HEK293 (cell line): ENCODE measurements at regions not wholly inside any gene's neighbourhood (a gene's known extent, or its start where the extent isn't known, plus 50 kb on each side); places are given as distances from the start of the nearest gene placed in this dataset.

Experiments used
- CTCF ChIA-PET: fragments of 350-600 bp; formaldehyde crosslinking; extraction: SDS; loops from one replicate; lab custom pipeline; 2021; ENCODE audit warnings: antibody characterized with exemption; lab: Yijun Ruan, JAX
- POLR2A ChIA-PET: fragments of 300-600 bp; formaldehyde crosslinking; extraction: SDS; loops from one replicate; lab custom pipeline; 2020; ENCODE audit warnings: antibody characterized with exemption, inconsistent platforms; lab: Yijun Ruan, JAX
- H3K27ac ChIP-seq: fragments of 200-500 bp; sonication (Bioruptor generic); 2 replicates; pipeline ENCODE4 v1.5.1; 2014; ENCODE audit warnings: low read depth, low read length, control low read depth, inconsistent platforms; ENCODE audit errors: extremely low read depth
- H3K36me3 ChIP-seq, 2 experiments: fragments of 200-500 bp in 1 of 2; sonication (Bioruptor generic) in 1 of 2; 1 replicate in 1 of 2; 2 replicates in 1 of 2; pipeline ENCODE4 v1.5.1; 2014 to 2017; ENCODE audit warnings: inconsistent platforms in 2 of 2, low read length in 2 of 2; ENCODE audit not compliant: control insufficient read depth in 2 of 2, insufficient read depth in 1 of 2
- H3K4me1 ChIP-seq: fragments of 200-500 bp; sonication (Bioruptor generic); 2 replicates; pipeline ENCODE4 v1.5.1; 2014; ENCODE audit warnings: mild to moderate bottlenecking, low read length, inconsistent platforms; ENCODE audit not compliant: control insufficient read depth, insufficient read depth
- H3K4me3 ChIP-seq: 2 replicates; pipeline ENCODE4 v1.5.1; 2011; ENCODE audit warnings: low read depth, mild to moderate bottlenecking, control low read depth, low read length, moderate library complexity
- H3K9me3 ChIP-seq: fragments of 200-500 bp; sonication (Bioruptor generic); 2 replicates; pipeline ENCODE4 v1.5.1; 2014; ENCODE audit warnings: low read depth, low read length, inconsistent platforms; ENCODE audit not compliant: control insufficient read depth, insufficient read depth
- GLI4 ChIP-seq: fragments of 450-650 bp; formaldehyde crosslinking; IDR thresholded peaks from 2 replicates; pipeline ENCODE4 v1.5.1; 2016; ENCODE audit warnings: missing biosample characterization, missing genetic modification characterization
- GLIS1 ChIP-seq: fragments of 450-650 bp; formaldehyde crosslinking; IDR thresholded peaks from 2 replicates; pipeline ENCODE4 v1.5.1; 2016; ENCODE audit warnings: missing biosample characterization, missing genetic modification characterization
- HOXA7 ChIP-seq: sonication (generic); formaldehyde crosslinking; IDR thresholded peaks from 2 replicates; pipeline ENCODE4 v1.8.1; 2022; ENCODE audit warnings: missing genetic modification reagents, borderline replicate concordance
- KLF16 ChIP-seq: fragments of 450-650 bp; formaldehyde crosslinking; IDR thresholded peaks from 2 replicates; pipeline ENCODE4 v1.5.1; 2017; ENCODE audit warnings: missing biosample characterization, missing genetic modification characterization
- MYNN ChIP-seq: fragments of 450-650 bp; formaldehyde crosslinking; IDR thresholded peaks from 2 replicates; pipeline ENCODE4 v1.5.1; 2016; ENCODE audit warnings: missing biosample characterization, missing genetic modification characterization, borderline replicate concordance
- MZF1 ChIP-seq: fragments of 450-650 bp; formaldehyde crosslinking; IDR thresholded peaks from 2 replicates; pipeline ENCODE4 v1.5.1; 2017; ENCODE audit warnings: missing biosample characterization, missing genetic modification characterization, borderline replicate concordance
- TRIM28 ChIP-seq: IDR thresholded peaks from 2 replicates; pipeline ENCODE4 v1.6.1; 2011; ENCODE audit warnings: low read length, control low read depth, borderline replicate concordance
- YY2 ChIP-seq: fragments of 450-650 bp; formaldehyde crosslinking; IDR thresholded peaks from 2 replicates; pipeline ENCODE4 v1.5.1; 2016; ENCODE audit warnings: missing biosample characterization, missing genetic modification characterization
- ZBTB21 ChIP-seq: fragments of 450-650 bp; formaldehyde crosslinking; IDR thresholded peaks from 2 replicates; pipeline ENCODE4 v1.5.1; 2017; ENCODE audit warnings: missing biosample characterization, missing genetic modification characterization
- ZFHX2 ChIP-seq: fragments of 450-650 bp; formaldehyde crosslinking; conservative IDR thresholded peaks from 2 replicates; pipeline ENCODE4 v1.5.1; 2016; ENCODE audit warnings: missing biosample characterization, missing genetic modification characterization
- ZFP3 ChIP-seq: fragments of 450-650 bp; formaldehyde crosslinking; IDR thresholded peaks from 2 replicates; pipeline ENCODE4 v1.5.1; 2016; ENCODE audit warnings: low read depth, missing biosample characterization, missing genetic modification characterization
- ZFP41 ChIP-seq: fragments of 450-650 bp; formaldehyde crosslinking; IDR thresholded peaks from 2 replicates; pipeline ENCODE4 v1.5.1; 2016; ENCODE audit warnings: missing biosample characterization, missing genetic modification characterization, borderline replicate concordance
- ZNF10 ChIP-seq: fragments of 450-650 bp; formaldehyde crosslinking; IDR thresholded peaks from 2 replicates; pipeline ENCODE4 v1.5.1; 2017; ENCODE audit warnings: missing biosample characterization, missing genetic modification characterization
- ZNF132 ChIP-seq: fragments of 450-650 bp; formaldehyde crosslinking; IDR thresholded peaks from 2 replicates; pipeline ENCODE4 v1.5.1; 2017; ENCODE audit warnings: missing biosample characterization, missing genetic modification characterization, borderline replicate concordance
- ZNF146 ChIP-seq: fragments of 450-650 bp; formaldehyde crosslinking; IDR thresholded peaks from 2 replicates; pipeline ENCODE4 v1.5.1; 2016; ENCODE audit warnings: missing biosample characterization, missing genetic modification characterization
- ZNF157 ChIP-seq: fragments of 450-650 bp; formaldehyde crosslinking; IDR thresholded peaks from 2 replicates; pipeline ENCODE4 v1.5.1; 2016; ENCODE audit warnings: missing biosample characterization, missing genetic modification characterization
- ZNF23 ChIP-seq: fragments of 450-650 bp; formaldehyde crosslinking; IDR thresholded peaks from 2 replicates; pipeline ENCODE4 v1.5.1; 2016; ENCODE audit warnings: missing biosample characterization, missing genetic modification characterization, borderline replicate concordance
- ZNF24 ChIP-seq: fragments of 450-650 bp; formaldehyde crosslinking; IDR thresholded peaks from 2 replicates; pipeline ENCODE4 v1.5.1; 2016; ENCODE audit warnings: missing biosample characterization, missing genetic modification characterization
- ZNF266 ChIP-seq: fragments of 450-650 bp; formaldehyde crosslinking; IDR thresholded peaks from 2 replicates; pipeline ENCODE4 v1.5.1; 2016; ENCODE audit warnings: missing biosample characterization, missing genetic modification characterization, low read depth
- ZNF311 ChIP-seq: fragments of 450-650 bp; formaldehyde crosslinking; IDR thresholded peaks from 2 replicates; pipeline ENCODE4 v1.5.1; 2017; ENCODE audit warnings: missing biosample characterization, missing genetic modification characterization, borderline replicate concordance
- ZNF394 ChIP-seq: fragments of 450-650 bp; formaldehyde crosslinking; IDR thresholded peaks from 2 replicates; pipeline ENCODE4 v1.5.1; 2016; ENCODE audit warnings: missing biosample characterization, missing genetic modification characterization, mild to moderate bottlenecking, moderate library complexity, borderline replicate concordance
- ZNF416 ChIP-seq: fragments of 450-650 bp; formaldehyde crosslinking; IDR thresholded peaks from 2 replicates; pipeline ENCODE4 v1.5.1; 2016; ENCODE audit warnings: missing biosample characterization, missing genetic modification characterization
- ZNF423 ChIP-seq: fragments of 450-650 bp; formaldehyde crosslinking; IDR thresholded peaks from 2 replicates; pipeline ENCODE4 v1.5.1; 2016; ENCODE audit warnings: missing biosample characterization, missing genetic modification characterization
- ZNF530 ChIP-seq: fragments of 450-650 bp; formaldehyde crosslinking; IDR thresholded peaks from 2 replicates; pipeline ENCODE4 v1.5.1; 2016; ENCODE audit warnings: low read depth, missing biosample characterization, missing genetic modification characterization
- ZNF548 ChIP-seq: fragments of 450-650 bp; formaldehyde crosslinking; IDR thresholded peaks from 2 replicates; pipeline ENCODE4 v1.5.1; 2016; ENCODE audit warnings: missing biosample characterization, missing genetic modification characterization
- ZNF623 ChIP-seq: fragments of 450-650 bp; formaldehyde crosslinking; IDR thresholded peaks from 2 replicates; pipeline ENCODE4 v1.5.1; 2016; ENCODE audit warnings: missing biosample characterization, missing genetic modification characterization
- ZNF664 ChIP-seq: fragments of 450-650 bp; formaldehyde crosslinking; IDR thresholded peaks from 2 replicates; pipeline ENCODE4 v1.5.1; 2016; ENCODE audit warnings: missing biosample characterization, missing genetic modification characterization
- ZNF670 ChIP-seq: fragments of 450-650 bp; formaldehyde crosslinking; IDR thresholded peaks from 2 replicates; pipeline ENCODE4 v1.5.1; 2016; ENCODE audit warnings: missing biosample characterization, missing genetic modification characterization, low read depth
- ZNF677 ChIP-seq: fragments of 450-650 bp; IDR thresholded peaks from 2 replicates; pipeline ENCODE4 v1.5.0; 2018; ENCODE audit warnings: missing biosample characterization, mild to moderate bottlenecking, missing genetic modification characterization, moderate library complexity
- ZNF707 ChIP-seq: fragments of 450-650 bp; formaldehyde crosslinking; IDR thresholded peaks from 2 replicates; pipeline ENCODE4 v1.5.1; 2016; ENCODE audit warnings: missing biosample characterization, missing genetic modification characterization
- ZNF792 ChIP-seq: fragments of 450-650 bp; formaldehyde crosslinking; IDR thresholded peaks from 2 replicates; pipeline ENCODE4 v1.5.1; 2016; ENCODE audit warnings: missing biosample characterization, missing genetic modification characterization
- ZSCAN23 ChIP-seq: fragments of 450-650 bp; formaldehyde crosslinking; IDR thresholded peaks from 2 replicates; pipeline ENCODE4 v1.5.1; 2016; ENCODE audit warnings: missing biosample characterization, missing genetic modification characterization
- TF ChIP-seq, protein P1 (sequence below): fragments of 450-650 bp; IDR thresholded peaks from 2 replicates; pipeline ENCODE4 v1.5.1; 2018; ENCODE audit warnings: missing biosample characterization, mild to moderate bottlenecking, missing genetic modification characterization
- TF ChIP-seq, protein P2 (sequence below): fragments of 450-650 bp; formaldehyde crosslinking; IDR thresholded peaks from 2 replicates; pipeline ENCODE4 v1.5.1; 2016; ENCODE audit warnings: missing biosample characterization, missing genetic modification characterization

DNA sequence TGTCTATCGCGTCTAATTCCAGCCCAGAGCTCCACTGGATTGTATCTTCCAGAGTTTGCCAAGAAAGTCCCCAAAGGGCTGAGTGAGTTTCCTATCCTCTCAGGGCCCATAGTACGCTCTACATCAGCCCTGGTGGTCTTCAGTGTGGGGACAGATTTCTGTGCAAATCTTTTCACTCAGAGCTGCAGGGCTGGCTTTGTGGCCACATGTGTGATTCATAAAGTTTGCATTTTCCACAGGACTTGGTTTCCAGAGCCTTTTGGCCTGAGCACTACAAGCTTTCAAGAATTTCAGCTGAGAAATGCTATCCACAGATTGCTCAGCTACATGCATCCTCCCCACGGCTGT lies 76.7 kb upstream of the CXCL14 start:
- ChIA-PET CTCF (interaction anchor here (0.6 to 1.6 kb wide), 3 partner anchors 33 to 198 kb away, joined by 3 to 4 read pairs (median 3); no protein-coding TSS in a partner anchor), POLR2A (no interaction called here)
- TF ChIP-seq KLF16 (tag by site-specific recombination) (no peak), ZBTB21 (tag by site-specific recombination) (no peak), ZNF146 (tag by site-specific recombination) (no peak), ZFP41 (tag by site-specific recombination) (no peak), ZNF677 (tag by site-specific recombination) (no peak), ZNF548 (no peak), ZNF664 (tag by site-specific recombination) (no peak), GLIS1 (no peak), ZNF157 (tag by site-specific recombination) (no peak), ZNF394 (tag by site-specific recombination) (no peak), MYNN (no peak), ZNF707 (tag by site-specific recombination) (no peak), MZF1 (tag by site-specific recombination) (no peak), TRIM28 (no peak), HOXA7 (CRISPR knock-in tag) (no peak), ZNF266 (tag by site-specific recombination) (no peak), GLI4 (tag by site-specific recombination) (no peak), ZNF792 (tag by site-specific recombination) (no peak), ZNF24 (tag by site-specific recombination) (no peak)
- TF ChIP-seq, protein P1, sequence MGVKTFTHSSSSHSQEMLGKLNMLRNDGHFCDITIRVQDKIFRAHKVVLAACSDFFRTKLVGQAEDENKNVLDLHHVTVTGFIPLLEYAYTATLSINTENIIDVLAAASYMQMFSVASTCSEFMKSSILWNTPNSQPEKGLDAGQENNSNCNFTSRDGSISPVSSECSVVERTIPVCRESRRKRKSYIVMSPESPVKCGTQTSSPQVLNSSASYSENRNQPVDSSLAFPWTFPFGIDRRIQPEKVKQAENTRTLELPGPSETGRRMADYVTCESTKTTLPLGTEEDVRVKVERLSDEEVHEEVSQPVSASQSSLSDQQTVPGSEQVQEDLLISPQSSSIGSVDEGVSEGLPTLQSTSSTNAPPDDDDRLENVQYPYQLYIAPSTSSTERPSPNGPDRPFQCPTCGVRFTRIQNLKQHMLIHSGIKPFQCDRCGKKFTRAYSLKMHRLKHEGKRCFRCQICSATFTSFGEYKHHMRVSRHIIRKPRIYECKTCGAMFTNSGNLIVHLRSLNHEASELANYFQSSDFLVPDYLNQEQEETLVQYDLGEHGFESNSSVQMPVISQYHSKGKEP (tag by site-specific recombination): no peak

DNA sequence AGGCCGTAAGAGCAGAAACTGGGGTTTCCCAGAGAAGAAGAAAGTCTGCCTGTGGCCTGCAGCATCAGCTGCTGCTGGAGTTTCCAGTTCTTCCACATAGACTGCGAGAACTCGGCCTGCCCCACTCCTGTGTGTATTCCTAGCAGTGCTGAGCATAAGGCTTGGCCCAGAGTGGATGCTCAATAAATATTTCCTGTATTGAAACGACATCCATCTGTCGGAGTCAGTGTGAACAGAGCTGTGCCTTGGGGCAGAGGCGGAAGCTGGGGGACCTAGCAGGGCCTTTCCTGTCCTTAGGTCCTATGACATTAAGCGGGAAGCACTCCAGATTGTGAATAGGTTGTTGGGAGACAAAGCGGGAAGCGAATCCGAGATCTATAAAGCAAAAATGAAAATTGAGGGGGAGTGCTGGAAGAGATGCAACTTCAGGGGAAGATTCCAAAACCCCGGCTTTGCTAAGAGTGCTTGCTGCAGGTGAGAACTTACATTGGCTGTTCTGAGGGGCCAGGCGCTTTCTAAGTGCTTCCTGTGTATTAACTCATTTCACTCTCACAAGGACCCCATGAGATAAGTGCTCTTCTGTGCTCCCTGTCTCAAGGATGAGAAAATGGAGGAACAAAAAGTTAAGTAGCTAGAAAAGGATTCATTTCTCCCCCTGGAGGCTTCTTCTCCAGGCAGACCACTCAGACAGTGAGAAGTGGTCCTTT lies 76.1 kb upstream of the CXCL14 start:
- Histone ChIP-seq H3K4me1 (no peaks in the 10 kb centered on the region), H3K4me3 (no peak overlapping the region), H3K9me3 (no peaks in the 10 kb centered on the region), H3K27ac (no peak overlapping the region), H3K36me3 (no peaks in the 10 kb centered on the region)
- TF ChIP-seq, protein P2, sequence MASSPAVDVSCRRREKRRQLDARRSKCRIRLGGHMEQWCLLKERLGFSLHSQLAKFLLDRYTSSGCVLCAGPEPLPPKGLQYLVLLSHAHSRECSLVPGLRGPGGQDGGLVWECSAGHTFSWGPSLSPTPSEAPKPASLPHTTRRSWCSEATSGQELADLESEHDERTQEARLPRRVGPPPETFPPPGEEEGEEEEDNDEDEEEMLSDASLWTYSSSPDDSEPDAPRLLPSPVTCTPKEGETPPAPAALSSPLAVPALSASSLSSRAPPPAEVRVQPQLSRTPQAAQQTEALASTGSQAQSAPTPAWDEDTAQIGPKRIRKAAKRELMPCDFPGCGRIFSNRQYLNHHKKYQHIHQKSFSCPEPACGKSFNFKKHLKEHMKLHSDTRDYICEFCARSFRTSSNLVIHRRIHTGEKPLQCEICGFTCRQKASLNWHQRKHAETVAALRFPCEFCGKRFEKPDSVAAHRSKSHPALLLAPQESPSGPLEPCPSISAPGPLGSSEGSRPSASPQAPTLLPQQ: no peak
- no peak for TF ChIP-seq ZNF23 (tag by site-specific recombination)
- no peak for TF ChIP-seq ZFHX2 (tag by site-specific recombination)
- TF ChIP-seq ZNF416 (tag by site-specific recombination): no peak
- no peak for TF ChIP-seq ZNF530 (tag by site-specific recombination)
- TF ChIP-seq ZNF423 (tag by site-specific recombination): no peak
- no peak for TF ChIP-seq ZNF623 (tag by site-specific recombination)
- no peak for TF ChIP-seq ZNF132
- TF ChIP-seq ZNF311 (tag by site-specific recombination): no peak
- TF ChIP-seq ZNF670 (tag by site-specific recombination): no peak
- no peak for TF ChIP-seq ZFP3 (tag by site-specific recombination)
- TF ChIP-seq ZNF10 (tag by site-specific recombination): no peak
- TF ChIP-seq YY2: no peak
- no peak for TF ChIP-seq ZSCAN23 (tag by site-specific recombination)
- ChIA-PET POLR2A (no interaction called here), CTCF (interaction anchor here (0.6 to 1.6 kb wide), 2 partner anchors 61 to 197 kb away, joined by 3 to 4 read pairs; no protein-coding TSS in a partner anchor)

More for the DNA sequence above, 76.7 kb upstream of the CXCL14 start:
- Histone ChIP-seq H3K9me3 (no peaks in the 10 kb centered on the region), H3K4me1 (no peaks in the 10 kb centered on the region), H3K4me3 (no peak overlapping the region), H3K36me3 (no peaks in the 10 kb centered on the region), H3K27ac (no peak overlapping the region)
